Glutamatergic neuron (in vitro differentiated cells): ENCODE measurements at regions not wholly inside any gene's neighbourhood (a gene's known extent, or its start where the extent isn't known, plus 50 kb on each side); places are given as distances from the start of the nearest gene placed in this dataset.

Experiments used
- DNase-seq: peaks from one replicate; pipeline ENCODE4 v3.0.0; 2022
- H3K27ac Mint-ChIP-seq: one replicate; pipeline ENCODE4 v1.8.0; 2020; ENCODE audit warnings: mild to moderate bottlenecking, mixed read lengths, inconsistent platforms; ENCODE audit not compliant: unreplicated experiment
- H3K27me3 Mint-ChIP-seq: one replicate; pipeline ENCODE4 v1.8.0; 2020; ENCODE audit warnings: mild to moderate bottlenecking, moderate library complexity, mixed read lengths, inconsistent platforms; ENCODE audit not compliant: unreplicated experiment
- H3K36me3 Mint-ChIP-seq: one replicate; pipeline ENCODE4 v1.8.0; 2020; ENCODE audit warnings: mild to moderate bottlenecking, mixed read lengths, inconsistent platforms; ENCODE audit not compliant: unreplicated experiment
- H3K4me1 Mint-ChIP-seq: one replicate; pipeline ENCODE4 v1.8.0; 2020; ENCODE audit warnings: mild to moderate bottlenecking, low read depth, mixed read lengths, inconsistent platforms; ENCODE audit not compliant: unreplicated experiment
- H3K4me3 Mint-ChIP-seq: one replicate; pipeline ENCODE4 v1.8.0; 2020; ENCODE audit warnings: mild to moderate bottlenecking, mixed read lengths, inconsistent platforms; ENCODE audit not compliant: unreplicated experiment
- H3K9me3 Mint-ChIP-seq: one replicate; pipeline ENCODE4 v1.8.0; 2020; ENCODE audit warnings: mild to moderate bottlenecking, moderate library complexity, mixed read lengths, inconsistent platforms; ENCODE audit not compliant: unreplicated experiment
- CTCF ChIP-seq: fragments of 200-600 bp; sonication (generic); IDR thresholded peaks from one replicate; pipeline ENCODE4 v1.5.0; 2021; ENCODE audit not compliant: partially characterized antibody, unreplicated experiment

GRCh38 chr9:108104991-108105390, 615.4 kb upstream of the KLF4 start:
- H3K36me3 Mint-ChIP-seq = no peaks in the 10 kb centered on the region
- no peak overlapping the region for H3K4me3 Mint-ChIP-seq
- no peak overlapping the region for H3K27ac Mint-ChIP-seq
- DNase-seq = no peak
- no peaks in the 10 kb centered on the region for H3K27me3 Mint-ChIP-seq
- no peaks in the 10 kb centered on the region for H3K4me1 Mint-ChIP-seq
- TF ChIP-seq CTCF = no peak
- no peaks in the 10 kb centered on the region for H3K9me3 Mint-ChIP-seq

- Mint-ChIP-seq H3K36me3 (no peaks in the 10 kb centered on the region), H3K27ac (no peak overlapping the region), H3K4me1 (no peaks in the 10 kb centered on the region), H3K4me3 (no peak overlapping the region), H3K9me3 (no peaks in the 10 kb centered on the region), H3K27me3 (no peaks in the 10 kb centered on the region)
- no peak for TF ChIP-seq CTCF
- no peak for DNase-seq
These were observed 613.6 kb upstream of the KLF4 start for GRCh38 chr9:108103046-108103693.

- Mint-ChIP-seq H3K4me3 (no peak overlapping the region), H3K36me3 (no peaks in the 10 kb centered on the region), H3K27ac (no peak overlapping the region), H3K27me3 (no peaks in the 10 kb centered on the region), H3K9me3 (no peaks in the 10 kb centered on the region), H3K4me1 (no peaks in the 10 kb centered on the region)
- no peak for DNase-seq
- TF ChIP-seq CTCF = no peak
These were observed 611.8 kb upstream of the KLF4 start for GRCh38 chr9:108101410-108101809.

- no peak for TF ChIP-seq CTCF
These were observed 611.0 kb upstream of the KLF4 start for GRCh38 chr9:108100571-108100970.

GRCh38 chr9:108099854-108100253, 610.3 kb upstream of the KLF4 start:
- Mint-ChIP-seq H3K9me3 (no peaks in the 10 kb centered on the region), H3K4me1 (no peaks in the 10 kb centered on the region), H3K4me3 (no peak overlapping the region), H3K27me3 (no peaks in the 10 kb centered on the region), H3K27ac (no peak overlapping the region), H3K36me3 (no peaks in the 10 kb centered on the region)
- DNase-seq = no peak
- TF ChIP-seq CTCF = no peak

More at GRCh38 chr9:108100571-108100970, 611.0 kb upstream of the KLF4 start:
- Mint-ChIP-seq H3K4me1 (no peaks in the 10 kb centered on the region), H3K27me3 (no peaks in the 10 kb centered on the region), H3K9me3 (no peaks in the 10 kb centered on the region), H3K4me3 (no peak overlapping the region), H3K36me3 (no peaks in the 10 kb centered on the region), H3K27ac (no peak overlapping the region)
- no peak for DNase-seq
